ENCODE measurements at regions not wholly inside any gene's neighbourhood (a gene's known extent, or its start where the extent isn't known, plus 50 kb on each side); places are given as distances from the start of the nearest gene placed in this dataset.

DNA sequence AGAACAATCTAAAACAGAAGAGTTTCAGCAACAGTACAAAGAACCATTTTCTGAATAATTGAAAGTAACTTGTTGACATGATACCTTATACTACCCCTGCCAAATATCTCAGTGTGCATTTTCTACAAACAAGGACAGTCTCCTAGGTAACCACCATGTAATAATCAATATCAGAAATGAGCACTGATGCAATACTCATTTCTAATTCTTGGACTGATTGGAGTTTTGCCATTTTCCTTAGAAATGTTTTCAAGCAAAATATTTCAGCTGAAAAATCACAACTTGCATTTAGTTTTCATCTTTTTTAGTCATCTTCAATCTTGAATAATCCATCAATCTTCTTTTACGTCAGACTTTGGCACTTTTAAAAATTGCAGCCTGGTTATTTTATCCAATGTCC lies 420.2 kb downstream of the CDC14C start:
- Histone ChIP-seq H3K4me3 (ENCODE audit: insufficient read depth, low read depth, low read length) (no peak overlapping the region), H2AFZ (ENCODE audit: low read depth, low read length) (no peak overlapping the region), H3K27me3 (ENCODE audit: insufficient read depth, low read length) (no peaks in the 10 kb centered on the region), H3K36me3 (ENCODE audit: insufficient read depth, low read length) (no peaks in the 10 kb centered on the region), H3K4me1 (ENCODE audit: insufficient read depth, low read length) (no peaks in the 10 kb centered on the region), H3K9ac (ENCODE audit: low read length) (no peak overlapping the region), H3K79me2 (ENCODE audit: insufficient read depth, low read length) (no peaks in the 10 kb centered on the region), H3K4me2 (ENCODE audit: low read length) (no peak overlapping the region), H3K27ac (ENCODE audit: low read depth, low read length) (no peak overlapping the region), H4K20me1 (ENCODE audit: insufficient read depth, low read length) (no peaks in the 10 kb centered on the region), H3K9me3 (ENCODE audit: insufficient read depth, low read depth, low read length) (no peaks in the 10 kb centered on the region)
- Mint-ChIP-seq H3K9me3 (ENCODE audit: unreplicated experiment) (no peaks in the 10 kb centered on the region), H3K36me3 (ENCODE audit: low read depth, unreplicated experiment) (no peaks in the 10 kb centered on the region), H3K4me1 (ENCODE audit: low read depth, unreplicated experiment) (peaks cover 9% of the 10 kb centered on the region), H3K27ac (ENCODE audit: unreplicated experiment) (no peak overlapping the region), H3K27me3 (ENCODE audit: low read depth, unreplicated experiment) (no peaks in the 10 kb centered on the region), H3K4me3 (ENCODE audit: unreplicated experiment) (no peak overlapping the region)
- DNase-seq (ENCODE audit: low read depth) (no peak), FAIRE-seq (no peak)
- TF ChIP-seq EZH2 (IDR thresholded peaks at IDR 0.05; ENCODE audit: insufficient read depth, low read length) (no peak), CTCF (IDR thresholded peaks at IDR 0.05; ENCODE audit: insufficient read depth, low read depth, low read length) (no peak)

DNA sequence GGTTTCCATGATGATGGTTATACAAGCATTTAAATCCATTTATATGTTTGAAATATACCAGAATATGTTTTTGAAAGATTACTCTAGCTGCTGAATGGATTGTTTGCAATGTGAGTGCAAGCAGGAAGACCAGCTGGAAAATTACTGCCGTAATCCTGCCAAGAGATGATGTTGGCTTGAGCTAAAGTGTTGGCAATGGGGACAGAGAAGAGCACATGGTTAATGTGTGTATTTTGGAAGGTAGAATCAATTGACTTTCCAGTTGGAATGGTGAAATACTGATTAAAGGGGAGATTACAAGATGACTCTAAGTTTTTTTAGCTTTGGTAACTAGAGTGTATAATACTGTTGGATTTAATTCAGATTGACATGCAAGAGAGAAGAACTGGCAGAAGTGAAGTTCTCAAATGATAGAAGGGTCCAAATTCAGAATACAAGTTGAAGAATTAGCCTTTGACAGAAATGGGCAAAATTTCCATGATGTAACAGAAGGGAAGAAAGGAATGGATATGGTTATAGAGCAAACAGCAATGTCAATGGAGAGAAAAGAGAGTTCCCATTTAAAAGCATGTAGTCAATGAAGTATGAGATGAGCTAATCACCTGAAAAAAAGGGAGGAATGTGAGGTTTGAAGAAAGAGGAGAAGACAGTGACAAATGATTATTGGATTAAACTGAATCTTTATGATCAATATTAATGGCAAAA lies 422.0 kb downstream of the CDC14C start:
- no peak overlapping the region for H3K27ac ChIP-seq (ENCODE audit: low read depth, low read length)
- Mint-ChIP-seq H3K4me1 (ENCODE audit: low read depth, unreplicated experiment) (peaks cover 9% of the 10 kb centered on the region), H3K27me3 (ENCODE audit: low read depth, unreplicated experiment) (no peaks in the 10 kb centered on the region), H3K9me3 (ENCODE audit: unreplicated experiment) (no peaks in the 10 kb centered on the region), H3K27ac (ENCODE audit: unreplicated experiment) (no peak overlapping the region), H3K36me3 (ENCODE audit: low read depth, unreplicated experiment) (no peaks in the 10 kb centered on the region), H3K4me3 (ENCODE audit: unreplicated experiment) (no peak overlapping the region)
- H2AFZ ChIP-seq (ENCODE audit: low read depth, low read length), result no peak overlapping the region
- no peaks in the 10 kb centered on the region for H4K20me1 ChIP-seq (ENCODE audit: insufficient read depth, low read length)
- FAIRE-seq, result no peak
- DNase-seq (ENCODE audit: low read depth), result no peak
- no peak overlapping the region for H3K9ac ChIP-seq (ENCODE audit: low read length)
- H3K9me3 ChIP-seq (ENCODE audit: insufficient read depth, low read depth, low read length), result no peaks in the 10 kb centered on the region
- no peaks in the 10 kb centered on the region for H3K27me3 ChIP-seq (ENCODE audit: insufficient read depth, low read length)
- H3K4me3 ChIP-seq (ENCODE audit: insufficient read depth, low read depth, low read length), result no peak overlapping the region
- H3K4me1 ChIP-seq (ENCODE audit: insufficient read depth, low read length), result no peaks in the 10 kb centered on the region
- no peaks in the 10 kb centered on the region for H3K79me2 ChIP-seq (ENCODE audit: insufficient read depth, low read length)
- H3K36me3 ChIP-seq (ENCODE audit: insufficient read depth, low read length), result no peaks in the 10 kb centered on the region
- no peak for TF ChIP-seq CTCF (IDR thresholded peaks at IDR 0.05; ENCODE audit: insufficient read depth, low read depth, low read length)
- TF ChIP-seq EZH2 (IDR thresholded peaks at IDR 0.05; ENCODE audit: insufficient read depth, low read length), result no peak
- H3K4me2 ChIP-seq (ENCODE audit: low read length), result no peak overlapping the region

DNA sequence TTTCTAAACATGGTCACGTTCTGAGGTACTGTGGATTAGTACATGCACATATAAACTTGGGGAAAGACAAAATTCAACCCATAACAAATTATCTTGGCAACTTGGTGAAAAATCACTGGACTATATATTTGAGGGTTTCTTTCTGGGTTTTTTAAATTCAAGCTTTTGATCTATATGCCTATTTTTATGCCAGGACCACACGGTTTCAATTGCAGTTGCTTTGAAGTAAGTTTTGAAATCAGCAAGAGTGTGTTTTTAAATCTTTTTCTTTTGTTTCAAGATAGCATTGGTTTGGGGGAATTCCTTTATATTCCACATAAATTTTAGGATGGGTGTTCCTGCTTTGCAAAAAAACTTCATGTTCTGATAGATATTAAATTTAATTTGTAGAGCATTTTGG lies 406.4 kb upstream of the VWC2 start:
- FAIRE-seq, result no peak
- peaks cover 1% of the 10 kb centered on the region for H3K9me3 Mint-ChIP-seq (ENCODE audit: unreplicated experiment)
- DNase-seq (ENCODE audit: low read depth), result no peak
- Histone ChIP-seq H3K36me3 (ENCODE audit: insufficient read depth, low read length) (no peaks in the 10 kb centered on the region), H3K4me1 (ENCODE audit: insufficient read depth, low read length) (no peaks in the 10 kb centered on the region), H3K4me2 (ENCODE audit: low read length) (no peak overlapping the region), H3K27ac (ENCODE audit: low read depth, low read length) (no peak overlapping the region), H4K20me1 (ENCODE audit: insufficient read depth, low read length) (no peaks in the 10 kb centered on the region), H3K9ac (ENCODE audit: low read length) (no peak overlapping the region), H3K9me3 (ENCODE audit: insufficient read depth, low read depth, low read length) (no peaks in the 10 kb centered on the region), H3K79me2 (ENCODE audit: insufficient read depth, low read length) (no peaks in the 10 kb centered on the region), H3K27me3 (ENCODE audit: insufficient read depth, low read length) (no peaks in the 10 kb centered on the region), H2AFZ (ENCODE audit: low read depth, low read length) (no peak overlapping the region), H3K4me3 (ENCODE audit: insufficient read depth, low read depth, low read length) (no peak overlapping the region)
- no peak overlapping the region for H3K4me3 Mint-ChIP-seq (ENCODE audit: unreplicated experiment)
- TF ChIP-seq EZH2 (IDR thresholded peaks at IDR 0.05; ENCODE audit: insufficient read depth, low read length) (no peak), CTCF (IDR thresholded peaks at IDR 0.05; ENCODE audit: insufficient read depth, low read depth, low read length) (no peak)
- H3K4me1 Mint-ChIP-seq (ENCODE audit: low read depth, unreplicated experiment), result no peaks in the 10 kb centered on the region
- no peaks in the 10 kb centered on the region for H3K27me3 Mint-ChIP-seq (ENCODE audit: low read depth, unreplicated experiment)
- H3K27ac Mint-ChIP-seq (ENCODE audit: unreplicated experiment), result no peak overlapping the region
- H3K36me3 Mint-ChIP-seq (ENCODE audit: low read depth, unreplicated experiment), result no peaks in the 10 kb centered on the region

Data from astrocyte (in vitro differentiated cells and primary cell).